Tibial artery (tissue), 4 donors: ENCODE measurements at regions not wholly inside any gene's neighbourhood (a gene's known extent, or its start where the extent isn't known, plus 50 kb on each side); places are given as distances from the start of the nearest gene placed in this dataset.
A peak's percentile ranks its signal among the peaks of the same experiment; 100 is the strongest.

ENCODE experiments used
- DNase-seq, 2 donors: peaks; one replicate each; pipeline ENCODE4 v3.0.0-alpha.2; 2019
- H3K27ac ChIP-seq, 2 donors: fragments of 200-600 bp; sonication (generic) in 1 of 2; 1 replicate in 1 of 2; 2 replicates in 1 of 2; pipeline ENCODE4 v1.5.1; 2018 to 2019; ENCODE audit warnings: mild to moderate bottlenecking in 1 of 2
- H3K27me3 ChIP-seq, 2 donors: fragments of 200-600 bp; sonication (generic) in 1 of 2; one replicate each; pipeline versions ENCODE4 v1.5.1 to v1.6.0; 2016 to 2019
- H3K36me3 ChIP-seq, 3 donors: fragments of 200-600 bp; sonication (generic) in 2 of 3; one replicate each; pipeline ENCODE4 v1.5.1; 2016 to 2019; ENCODE audit warnings: mild to moderate bottlenecking in 2 of 3
- H3K4me1 ChIP-seq, 4 donors: fragments of 200-600 bp; sonication (generic) in 2 of 4; 1 replicate in 3 of 4; 2 replicates in 1 of 4; pipeline ENCODE4 v1.5.1; 2016 to 2019
- H3K4me3 ChIP-seq, 2 donors: fragments of 200-600 bp; sonication (generic) in 1 of 2; 1 replicate in 1 of 2; 2 replicates in 1 of 2; pipeline ENCODE4 v1.5.1; 2018 to 2019; ENCODE audit warnings: mild to moderate bottlenecking in 2 of 2
- H3K9me3 ChIP-seq, 3 donors: fragments of 200-600 bp; sonication (generic) in 1 of 3; one replicate each; pipeline ENCODE4 v1.5.1; 2016 to 2019
- intact Hi-C: fragments of 100-400 bp; cut with DNase I; formaldehyde crosslinking; loops from one replicate; pipeline ENCODE4 v1.15.0; 2023; ENCODE audit warnings: low total_unique reads
- TF ChIP-seq, protein P1 (sequence below), 2 experiments: fragments of 200-600 bp in 1 of 2; fragments of 450-650 bp in 1 of 2; IDR thresholded peaks; one replicate each; pipeline ENCODE4 v1.5.1; 2017 to 2019; ENCODE audit warnings: antibody characterized with exemption in 2 of 2, mild to moderate bottlenecking in 1 of 2, moderate library complexity in 1 of 2

- Histone ChIP-seq H3K4me3 (no peak overlapping the region), H3K9me3 (no peaks in the 10 kb centered on the region), H3K27me3 (peaks cover 0 to 6% of the 10 kb centered on the region in 2 donors), H3K36me3 (no peaks in the 10 kb centered on the region), H3K4me1 (no peaks in the 10 kb centered on the region), H3K27ac (no peak overlapping the region)
- intact Hi-C loops, result no loop called here
- DNase-seq, result no peak
- TF ChIP-seq, protein P1, sequence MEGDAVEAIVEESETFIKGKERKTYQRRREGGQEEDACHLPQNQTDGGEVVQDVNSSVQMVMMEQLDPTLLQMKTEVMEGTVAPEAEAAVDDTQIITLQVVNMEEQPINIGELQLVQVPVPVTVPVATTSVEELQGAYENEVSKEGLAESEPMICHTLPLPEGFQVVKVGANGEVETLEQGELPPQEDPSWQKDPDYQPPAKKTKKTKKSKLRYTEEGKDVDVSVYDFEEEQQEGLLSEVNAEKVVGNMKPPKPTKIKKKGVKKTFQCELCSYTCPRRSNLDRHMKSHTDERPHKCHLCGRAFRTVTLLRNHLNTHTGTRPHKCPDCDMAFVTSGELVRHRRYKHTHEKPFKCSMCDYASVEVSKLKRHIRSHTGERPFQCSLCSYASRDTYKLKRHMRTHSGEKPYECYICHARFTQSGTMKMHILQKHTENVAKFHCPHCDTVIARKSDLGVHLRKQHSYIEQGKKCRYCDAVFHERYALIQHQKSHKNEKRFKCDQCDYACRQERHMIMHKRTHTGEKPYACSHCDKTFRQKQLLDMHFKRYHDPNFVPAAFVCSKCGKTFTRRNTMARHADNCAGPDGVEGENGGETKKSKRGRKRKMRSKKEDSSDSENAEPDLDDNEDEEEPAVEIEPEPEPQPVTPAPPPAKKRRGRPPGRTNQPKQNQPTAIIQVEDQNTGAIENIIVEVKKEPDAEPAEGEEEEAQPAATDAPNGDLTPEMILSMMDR (IDR thresholded peaks at IDR 0.05), result no peak
These were observed 111.0 kb upstream of the TJP1 start for GRCh38 chr15:29933042-29933803.

DNA sequence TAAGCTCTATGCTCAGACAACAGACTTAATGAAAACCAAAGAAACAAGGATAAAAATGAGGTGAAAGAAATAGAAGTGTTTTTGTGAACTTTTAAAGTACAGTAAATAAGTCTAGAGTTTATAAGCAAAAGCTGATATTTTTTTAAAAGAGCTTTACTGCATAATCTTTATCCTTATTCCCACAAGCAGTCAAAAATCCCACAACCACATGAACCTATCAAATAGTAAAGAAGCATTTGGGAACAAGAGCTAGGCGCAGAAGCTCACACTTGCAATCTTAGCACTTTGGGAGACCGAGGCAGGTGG, 103.8 kb upstream of the TJP1 start:
- Histone ChIP-seq H3K9me3 (no peaks in the 10 kb centered on the region), H3K4me1 (peaks cover 0 to 15% (median 10%) of the 10 kb centered on the region in 4 donors), H3K36me3 (no peaks in the 10 kb centered on the region), H3K4me3 (no peak overlapping the region), H3K27ac (no peak overlapping the region), H3K27me3 (peaks cover 0 to 4% of the 10 kb centered on the region in 2 donors)
- TF ChIP-seq, protein P1 (IDR thresholded peaks at IDR 0.05), result no peak
- intact Hi-C loops, result no loop called here
- no peak for DNase-seq

GRCh38 chr15:29925227-29926082, 103.2 kb upstream of the TJP1 start:
- H3K4me3 ChIP-seq, result no peak overlapping the region
- DNase-seq, result peak; percentile 64 to 87
- intact Hi-C loops, result no loop called here
- H3K36me3 ChIP-seq, result no peaks in the 10 kb centered on the region
- peaks cover 0 to under 1% of the 10 kb centered on the region in 2 donors for H3K27me3 ChIP-seq
- TF ChIP-seq, protein P1 (IDR thresholded peaks at IDR 0.05), result peak; percentile 86 to 89
- peaks cover 0 to 15% (median 10%) of the 10 kb centered on the region in 4 donors for H3K4me1 ChIP-seq
- H3K27ac ChIP-seq, result peak overlapping the region; percentile 41 to 53
- no peaks in the 10 kb centered on the region for H3K9me3 ChIP-seq

DNA sequence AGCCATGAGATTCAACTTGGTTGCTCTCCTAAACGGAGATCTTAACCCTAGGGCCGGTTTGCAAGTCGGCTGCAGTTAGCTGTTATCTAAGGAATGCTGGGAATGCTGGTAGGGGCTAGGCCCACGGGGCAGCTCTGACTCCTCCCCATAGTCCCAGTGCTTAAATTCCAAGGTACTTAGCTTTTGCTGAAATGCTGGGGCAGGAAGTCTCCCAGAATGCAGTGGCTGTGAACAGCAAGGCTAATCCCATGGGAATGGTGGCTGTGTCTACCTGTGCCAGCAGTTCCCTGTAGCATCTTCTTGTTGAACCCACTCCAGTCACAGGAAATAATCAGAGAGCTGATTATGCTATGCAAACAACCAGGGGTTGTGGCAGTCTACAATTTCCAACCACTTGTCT, 102.5 kb upstream of the TJP1 start:
- TF ChIP-seq, protein P1 (IDR thresholded peaks at IDR 0.05), result no peak
- peak in 1 of 2 donors; percentile 66 for DNase-seq
- Histone ChIP-seq H3K27ac (peak overlapping the region; percentile 41 to 53), H3K27me3 (no peaks in the 10 kb centered on the region), H3K4me3 (no peak overlapping the region), H3K9me3 (no peaks in the 10 kb centered on the region), H3K4me1 (peaks cover 0 to 15% (median 10%) of the 10 kb centered on the region in 4 donors), H3K36me3 (no peaks in the 10 kb centered on the region)
- intact Hi-C loops, result loop anchor here (5.0 kb wide), 1 partner anchor 172 kb away; no protein-coding TSS in a partner anchor

GRCh38 chr15:29922191-29922590, 99.9 kb upstream of the TJP1 start:
- DNase-seq, result no peak
- no peaks in the 10 kb centered on the region for H3K27me3 ChIP-seq
- intact Hi-C loops, result loop anchor here (5.0 kb wide), 1 partner anchor 170 kb away; no protein-coding TSS in a partner anchor
- H3K4me3 ChIP-seq, result no peak overlapping the region
- H3K4me1 ChIP-seq, result peaks cover 0 to 15% (median 10%) of the 10 kb centered on the region in 4 donors
- H3K9me3 ChIP-seq, result no peaks in the 10 kb centered on the region
- TF ChIP-seq, protein P1 (IDR thresholded peaks at IDR 0.05), result no peak
- H3K36me3 ChIP-seq, result no peaks in the 10 kb centered on the region
- no peak overlapping the region for H3K27ac ChIP-seq
